Activated naive CD4-positive, alpha-beta T cell treated with anti-CD3 and anti-CD28 coated beads for 36 hours (primary cell): ENCODE measurements at regions not wholly inside any gene's neighbourhood (a gene's known extent, or its start where the extent isn't known, plus 50 kb on each side); places are given as distances from the start of the nearest gene placed in this dataset.

Experiments used
- CTCF ChIA-PET: fragments of 350-600 bp; sonication (Branson Sonifier 250); formaldehyde crosslinking; loops from one replicate; lab custom pipeline; 2021; ENCODE audit warnings: antibody characterized with exemption; lab: Charles Lee
- DNase-seq: peaks from one replicate; pipeline ENCODE4 v3.0.0-alpha.2; 2020
- H3K27ac Mint-ChIP-seq: one replicate; pipeline ENCODE4 v1.8.0; 2021; ENCODE audit warnings: mild to moderate bottlenecking, mixed read lengths
- H3K27me3 Mint-ChIP-seq: one replicate; pipeline ENCODE4 v1.8.0; 2021; ENCODE audit warnings: low read depth, mixed read lengths
- H3K36me3 Mint-ChIP-seq: one replicate; pipeline ENCODE4 v1.8.0; 2021; ENCODE audit warnings: low read depth, mixed read lengths
- H3K4me1 Mint-ChIP-seq: one replicate; pipeline ENCODE4 v1.8.0; 2021; ENCODE audit warnings: low read depth, mixed read lengths
- H3K4me3 Mint-ChIP-seq: one replicate; pipeline ENCODE4 v1.8.0; 2021; ENCODE audit warnings: mild to moderate bottlenecking, moderate library complexity, mixed read lengths
- H3K9me3 Mint-ChIP-seq: one replicate; pipeline ENCODE4 v1.8.0; 2021; ENCODE audit warnings: mixed read lengths
- intact Hi-C: fragments of 100-400 bp; cut with micrococcal nuclease; formaldehyde crosslinking; loops from one replicate; pipeline ENCODE4 v1.15.1; 2023

DNA sequence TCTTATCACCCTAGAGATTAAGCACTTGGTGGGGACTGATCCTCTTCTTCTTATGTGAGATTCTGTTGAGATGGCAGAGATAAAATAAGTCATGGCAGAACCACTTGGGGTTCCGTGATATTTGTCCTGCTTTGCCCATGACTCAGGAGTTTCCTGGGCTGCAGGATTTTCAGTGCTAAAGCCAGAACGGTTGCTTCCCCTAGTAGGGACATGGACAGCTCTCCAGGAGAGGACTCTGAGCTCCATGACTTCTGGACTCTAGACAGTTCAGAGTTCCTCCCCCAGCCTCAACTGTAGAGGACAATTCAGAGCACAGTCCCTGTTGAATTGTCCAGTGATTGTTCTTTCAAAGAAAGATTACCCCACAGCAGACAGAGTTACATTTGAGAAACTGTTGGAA lies 98.8 kb downstream of the OLFM4 start:
- Mint-ChIP-seq H3K27ac (no peak overlapping the region), H3K9me3 (no peaks in the 10 kb centered on the region), H3K4me3 (no peak overlapping the region), H3K36me3 (no peaks in the 10 kb centered on the region), H3K4me1 (no peaks in the 10 kb centered on the region), H3K27me3 (peaks cover 3% of the 10 kb centered on the region)
- CTCF ChIA-PET: no interaction called here
- intact Hi-C loops: no loop called here
- no peak for DNase-seq

GRCh38 chr13:53129864-53130393 lies 101.3 kb downstream of the OLFM4 start:
- intact Hi-C loops: no loop called here
- Mint-ChIP-seq H3K36me3 (no peaks in the 10 kb centered on the region), H3K27me3 (peaks cover 5% of the 10 kb centered on the region), H3K4me3 (no peak overlapping the region), H3K9me3 (peaks cover 2% of the 10 kb centered on the region), H3K4me1 (no peaks in the 10 kb centered on the region), H3K27ac (no peak overlapping the region)
- DNase-seq: no peak
- CTCF ChIA-PET: interaction anchor here (1.1 kb wide), 1 partner anchor 16 kb away, joined by 3 read pairs; no protein-coding TSS in a partner anchor

DNA sequence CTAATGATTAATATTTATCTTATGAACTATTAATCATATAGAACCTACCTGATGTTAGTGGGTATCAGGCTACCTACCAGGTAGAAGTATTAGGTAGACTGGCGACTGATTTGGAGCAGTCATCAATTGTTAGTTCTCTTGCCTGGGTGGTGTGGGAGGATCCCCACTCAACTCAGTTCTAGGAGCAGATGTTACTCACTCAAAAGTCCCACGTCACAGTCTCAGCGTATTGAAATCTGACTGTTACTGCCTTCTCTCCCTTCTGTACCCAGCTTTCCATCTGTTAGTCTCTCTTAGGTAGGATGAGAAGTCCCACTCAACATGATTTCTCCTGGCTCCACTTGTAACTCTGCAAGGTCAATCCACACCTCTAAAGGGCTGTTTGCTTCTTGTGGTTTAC lies 102.7 kb downstream of the OLFM4 start:
- Mint-ChIP-seq H3K4me3 (no peak overlapping the region), H3K36me3 (no peaks in the 10 kb centered on the region), H3K27ac (no peak overlapping the region), H3K9me3 (peaks cover 2% of the 10 kb centered on the region), H3K4me1 (no peaks in the 10 kb centered on the region), H3K27me3 (peaks cover 5% of the 10 kb centered on the region)
- CTCF ChIA-PET: no interaction called here
- DNase-seq: no peak
- intact Hi-C loops: no loop called here

DNA sequence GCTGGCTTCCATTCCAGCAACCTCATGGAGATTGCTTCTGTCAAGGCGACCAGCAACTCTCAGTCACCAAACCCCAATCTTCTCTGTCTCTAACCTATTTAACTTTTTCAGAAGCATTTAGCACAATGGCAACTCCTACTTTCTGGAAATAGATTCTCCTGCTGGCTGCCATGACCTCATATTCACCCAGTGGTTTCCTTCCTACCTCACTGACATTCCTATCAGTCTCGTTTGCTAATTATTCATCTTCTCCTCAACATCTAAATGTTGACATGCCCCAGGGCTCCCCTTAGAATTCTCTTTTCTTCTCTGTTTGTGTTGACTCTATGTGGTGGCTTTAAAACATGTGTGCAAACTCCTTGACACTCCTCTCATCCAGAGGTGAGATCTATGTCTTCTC lies 106.7 kb downstream of the OLFM4 start:
- no peak overlapping the region for H3K4me3 Mint-ChIP-seq
- no peaks in the 10 kb centered on the region for H3K36me3 Mint-ChIP-seq
- peaks cover 2% of the 10 kb centered on the region for H3K9me3 Mint-ChIP-seq
- no peak for DNase-seq
- CTCF ChIA-PET: interaction anchor here (1.2 kb wide), 1 partner anchor 53 kb away, joined by 3 read pairs; no protein-coding TSS in a partner anchor
- peaks cover 2% of the 10 kb centered on the region for H3K27me3 Mint-ChIP-seq
- no peaks in the 10 kb centered on the region for H3K4me1 Mint-ChIP-seq
- H3K27ac Mint-ChIP-seq: no peak overlapping the region
- intact Hi-C loops: no loop called here

- Mint-ChIP-seq H3K27ac (no peak overlapping the region), H3K36me3 (no peaks in the 10 kb centered on the region), H3K27me3 (peaks cover 2% of the 10 kb centered on the region), H3K4me3 (no peak overlapping the region), H3K9me3 (peaks cover 2% of the 10 kb centered on the region), H3K4me1 (no peaks in the 10 kb centered on the region)
- intact Hi-C loops: no loop called here
- CTCF ChIA-PET: interaction anchor here (1.2 kb wide), 2 partner anchors 15 to 51 kb away, joined by 3 to 5 read pairs; no protein-coding TSS in a partner anchor
- no peak for DNase-seq
These were observed 108.1 kb downstream of the OLFM4 start for GRCh38 chr13:53136554-53137215.

DNA sequence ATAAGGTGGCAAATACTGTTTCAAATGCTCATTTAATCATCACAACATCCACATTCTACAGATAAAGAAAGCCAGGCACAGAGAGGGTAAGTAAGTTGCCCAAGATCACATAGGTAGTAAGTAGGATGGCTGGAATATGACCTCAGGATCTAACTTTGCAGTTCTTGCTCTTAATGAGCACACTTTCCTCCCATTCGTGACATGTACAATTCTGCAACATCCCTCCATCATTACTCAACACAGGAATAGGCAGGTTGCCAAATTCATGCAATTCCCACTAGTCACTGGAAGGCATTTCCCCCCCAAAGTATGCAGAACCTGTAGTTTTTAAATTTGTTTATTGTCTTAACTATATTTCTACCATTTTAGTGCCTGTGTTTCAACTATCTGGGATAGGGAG lies 109.2 kb downstream of the OLFM4 start:
- no peaks in the 10 kb centered on the region for H3K4me1 Mint-ChIP-seq
- peaks cover 2% of the 10 kb centered on the region for H3K9me3 Mint-ChIP-seq
- H3K36me3 Mint-ChIP-seq: no peaks in the 10 kb centered on the region
- CTCF ChIA-PET: interaction anchor here (0.6 kb wide), 1 partner anchor 1197 kb away, joined by 3 read pairs; no protein-coding TSS in a partner anchor
- peaks cover 2% of the 10 kb centered on the region for H3K27me3 Mint-ChIP-seq
- no peak for DNase-seq
- no peak overlapping the region for H3K27ac Mint-ChIP-seq
- intact Hi-C loops: no loop called here
- H3K4me3 Mint-ChIP-seq: no peak overlapping the region

DNA sequence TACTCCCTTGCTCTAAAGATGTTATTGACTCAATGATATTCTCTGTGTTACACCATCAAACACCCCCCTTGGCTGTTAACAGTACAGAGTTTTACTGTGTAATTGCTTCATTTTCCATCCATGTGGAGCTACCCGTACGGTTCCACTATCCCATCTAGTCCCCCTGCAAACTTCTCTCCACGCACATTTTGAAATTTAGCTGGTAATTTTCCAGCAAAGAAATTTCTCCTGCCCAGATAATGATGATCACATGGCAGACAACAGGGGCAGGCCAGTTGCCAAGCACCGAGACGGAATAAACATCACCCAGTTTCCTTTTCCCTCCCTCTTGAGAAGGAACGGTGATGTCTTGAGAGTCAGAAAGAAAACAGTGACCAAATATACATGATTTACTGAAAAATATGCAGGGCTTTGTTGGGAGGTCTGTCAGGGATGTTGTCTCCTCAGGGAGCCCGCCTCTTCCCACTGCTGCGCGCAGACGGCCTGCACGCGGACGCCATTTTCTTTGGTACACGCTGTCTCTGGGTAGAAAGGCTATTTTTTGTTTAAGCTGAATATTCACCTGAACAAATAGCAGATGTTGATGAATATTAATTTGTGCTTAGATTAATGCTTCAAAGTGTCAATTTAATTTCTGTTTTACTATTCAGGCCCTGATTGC lies 109.9 kb downstream of the OLFM4 start:
- H3K36me3 Mint-ChIP-seq: no peaks in the 10 kb centered on the region
- H3K9me3 Mint-ChIP-seq: peaks cover 2% of the 10 kb centered on the region
- H3K4me3 Mint-ChIP-seq: no peak overlapping the region
- CTCF ChIA-PET: interaction anchor here (0.6 kb wide), 1 partner anchor 1196 kb away, joined by 3 read pairs; no protein-coding TSS in a partner anchor
- H3K27me3 Mint-ChIP-seq: peaks cover 2% of the 10 kb centered on the region
- intact Hi-C loops: no loop called here
- no peaks in the 10 kb centered on the region for H3K4me1 Mint-ChIP-seq
- no peak overlapping the region for H3K27ac Mint-ChIP-seq
- DNase-seq: no peak

DNA sequence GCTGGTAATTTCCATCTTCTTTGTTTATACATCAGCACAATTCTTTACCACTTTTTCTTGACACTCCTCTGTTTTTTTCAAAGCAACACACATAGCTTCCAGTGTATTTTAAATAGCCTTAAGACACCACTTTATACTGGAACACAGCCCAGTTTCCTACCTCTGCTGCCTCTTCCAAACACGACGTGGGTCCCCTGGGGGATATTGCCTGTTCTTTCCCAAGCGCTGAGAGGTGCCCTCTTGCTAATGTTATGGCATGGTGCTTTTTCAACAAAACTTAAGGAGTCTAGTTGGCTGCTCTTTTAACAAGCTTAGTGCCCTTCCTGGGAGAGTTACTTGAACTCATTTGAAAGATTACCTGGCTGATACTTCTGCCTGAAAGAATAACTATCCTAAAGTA lies 112.7 kb downstream of the OLFM4 start:
- H3K36me3 Mint-ChIP-seq: no peaks in the 10 kb centered on the region
- intact Hi-C loops: no loop called here
- H3K4me3 Mint-ChIP-seq: no peak overlapping the region
- no peaks in the 10 kb centered on the region for H3K4me1 Mint-ChIP-seq
- no peak overlapping the region for H3K27ac Mint-ChIP-seq
- peaks cover 2% of the 10 kb centered on the region for H3K27me3 Mint-ChIP-seq
- DNase-seq: no peak
- no peaks in the 10 kb centered on the region for H3K9me3 Mint-ChIP-seq
- CTCF ChIA-PET: no interaction called here

DNA sequence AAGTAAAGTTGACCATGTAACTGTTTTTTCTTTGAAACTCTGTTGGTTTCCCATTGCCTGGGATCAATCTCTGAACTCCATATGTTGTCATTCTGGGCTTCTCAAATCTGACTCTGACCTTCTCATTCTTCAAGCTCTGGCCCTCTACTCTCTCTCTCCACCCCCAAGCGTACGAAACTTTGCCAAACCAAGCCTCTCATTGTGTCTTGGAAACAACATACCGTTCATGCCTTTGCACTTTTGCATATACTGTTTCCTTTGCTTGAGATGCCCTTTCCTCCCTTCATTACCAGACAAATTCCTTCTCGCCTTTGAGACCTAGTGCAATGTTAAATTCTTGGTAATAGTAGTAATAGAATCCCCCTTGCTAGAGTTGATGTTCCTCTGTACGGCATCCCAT lies 113.7 kb downstream of the OLFM4 start:
- Mint-ChIP-seq H3K27ac (no peak overlapping the region), H3K36me3 (no peaks in the 10 kb centered on the region), H3K9me3 (no peaks in the 10 kb centered on the region), H3K27me3 (peaks cover 2% of the 10 kb centered on the region), H3K4me1 (no peaks in the 10 kb centered on the region), H3K4me3 (no peak overlapping the region)
- DNase-seq: no peak
- CTCF ChIA-PET: no interaction called here
- intact Hi-C loops: no loop called here

GRCh38 chr13:53143757-53144339 lies 115.2 kb downstream of the OLFM4 start:
- H3K27me3 Mint-ChIP-seq: peaks cover 2% of the 10 kb centered on the region
- no peaks in the 10 kb centered on the region for H3K4me1 Mint-ChIP-seq
- DNase-seq: no peak
- H3K36me3 Mint-ChIP-seq: no peaks in the 10 kb centered on the region
- intact Hi-C loops: no loop called here
- no peaks in the 10 kb centered on the region for H3K9me3 Mint-ChIP-seq
- no peak overlapping the region for H3K27ac Mint-ChIP-seq
- no peak overlapping the region for H3K4me3 Mint-ChIP-seq
- CTCF ChIA-PET: no interaction called here

GRCh38 chr13:53144826-53145225 lies 116.2 kb downstream of the OLFM4 start:
- Mint-ChIP-seq H3K4me3 (no peak overlapping the region), H3K4me1 (no peaks in the 10 kb centered on the region), H3K27ac (no peak overlapping the region), H3K9me3 (no peaks in the 10 kb centered on the region), H3K27me3 (peaks cover 2% of the 10 kb centered on the region), H3K36me3 (no peaks in the 10 kb centered on the region)
- CTCF ChIA-PET: no interaction called here
- intact Hi-C loops: no loop called here
- no peak for DNase-seq

DNA sequence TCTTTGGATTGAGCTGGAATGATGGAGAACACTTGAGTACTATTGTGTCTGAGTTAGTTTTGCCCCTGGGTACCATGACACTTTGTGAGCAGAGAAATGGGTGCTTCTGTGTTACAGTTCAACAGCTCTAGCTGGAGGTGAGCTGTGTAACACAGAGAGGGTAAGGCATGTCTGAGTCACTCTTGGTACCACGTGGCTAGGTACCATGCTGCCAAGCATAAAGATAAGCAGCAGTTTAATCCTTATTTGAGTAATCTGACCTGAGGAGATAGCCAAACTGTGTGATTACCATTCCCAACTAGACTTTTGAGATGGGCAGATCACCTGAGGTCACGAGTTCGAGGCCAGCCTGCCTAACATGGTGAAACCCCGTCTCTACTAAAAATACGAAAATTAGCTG lies 122.0 kb downstream of the OLFM4 start:
- Mint-ChIP-seq H3K27ac (no peak overlapping the region), H3K4me1 (peaks cover 2% of the 10 kb centered on the region), H3K27me3 (peaks cover 10% of the 10 kb centered on the region), H3K36me3 (no peaks in the 10 kb centered on the region), H3K9me3 (no peaks in the 10 kb centered on the region), H3K4me3 (no peak overlapping the region)
- intact Hi-C loops: loop anchor here (10.0 kb wide), 2 partner anchors 306 to 546 kb away; partner anchors contain the start of gene PCDH8
- CTCF ChIA-PET: no interaction called here
- no peak for DNase-seq
